ENCODE measurements at regions not wholly inside any gene's neighbourhood (a gene's known extent, or its start where the extent isn't known, plus 50 kb on each side); places are given as distances from the start of the nearest gene placed in this dataset.
"Not testable (repeated sequence)": the region's sequence is repeated elsewhere in the genome, so short reads cannot be mapped to it uniquely, and the experiment has no call there.

GRCh38 chr3:197410170-197410569, 111.8 kb upstream of the DLG1 start:
- not testable (repeated sequence) for H3K4me1 Mint-ChIP-seq; DNase-seq; H3K27ac Mint-ChIP-seq; H3K9me3 Mint-ChIP-seq; H3K36me3 Mint-ChIP-seq; ATAC-seq (ENCODE audit: low read depth in 2 of 2); H3K4me3 Mint-ChIP-seq
- H3K27me3 Mint-ChIP-seq: peaks cover 6 to 42% (median 26%) of the 10 kb centered on the region in 3 donors

DNA sequence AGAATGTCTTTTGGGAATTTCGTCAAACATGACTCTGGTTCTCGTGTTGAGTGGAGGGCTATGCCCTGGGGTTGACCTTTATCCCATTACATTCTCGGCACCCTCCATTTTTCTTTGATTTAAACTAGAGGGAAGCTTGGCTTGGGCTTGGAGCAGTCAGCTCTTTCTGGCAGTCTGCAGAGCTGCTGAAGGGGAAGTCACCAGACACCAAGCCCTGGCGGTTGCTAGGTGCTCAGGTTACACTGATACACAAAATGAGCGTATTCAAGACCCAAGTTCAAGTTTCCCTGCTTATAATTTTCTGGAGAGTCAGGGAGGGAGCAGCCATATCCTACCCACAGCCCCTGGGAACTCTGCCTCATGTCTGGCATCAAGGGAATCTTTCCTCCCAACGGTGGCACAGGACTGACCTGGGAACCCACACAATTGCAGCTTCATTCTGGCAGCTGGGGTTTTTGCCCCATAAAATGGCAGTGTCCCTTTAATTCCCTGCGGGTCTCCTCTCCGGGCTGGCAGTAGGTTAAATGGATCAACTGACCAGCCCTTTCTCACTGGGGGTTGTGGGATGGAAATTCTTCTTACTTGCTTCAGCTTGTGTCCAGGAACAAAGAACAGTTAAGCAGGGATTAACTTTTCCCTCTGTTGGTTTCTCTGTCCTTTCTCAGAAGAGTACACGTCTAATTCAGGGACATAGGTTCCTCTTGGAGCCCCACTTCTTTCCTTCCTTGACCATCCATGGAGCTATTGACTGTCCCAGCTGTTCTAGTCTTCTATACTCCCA, 110.0 kb upstream of the DLG1 start:
- peaks cover 0 to 8% (median 3%) of the 10 kb centered on the region in 7 donors for H3K9me3 Mint-ChIP-seq
- no peaks in the 10 kb centered on the region for H3K4me1 Mint-ChIP-seq
- DNase-seq (no peak), ATAC-seq (ENCODE audit: low read depth in 2 of 2) (no peak)
- peaks cover 6 to 47% (median 34%) of the 10 kb centered on the region in 3 donors for H3K27me3 Mint-ChIP-seq
- no peak overlapping the region for H3K27ac Mint-ChIP-seq
- H3K4me3 Mint-ChIP-seq: no peak overlapping the region
- H3K36me3 Mint-ChIP-seq: no peaks in the 10 kb centered on the region

GRCh38 chr3:197407526-197407925, 109.1 kb upstream of the DLG1 start:
- Mint-ChIP-seq H3K9me3 (peaks cover 0 to 6% (median 2%) of the 10 kb centered on the region in 7 donors), H3K27me3 (peaks cover 11 to 42% (median 34%) of the 10 kb centered on the region in 3 donors), H3K36me3 (no peaks in the 10 kb centered on the region), H3K27ac (no peak overlapping the region), H3K4me1 (no peaks in the 10 kb centered on the region), H3K4me3 (no peak overlapping the region)
- DNase-seq: no peak
- no peak for ATAC-seq (ENCODE audit: low read depth in 2 of 2)

DNA sequence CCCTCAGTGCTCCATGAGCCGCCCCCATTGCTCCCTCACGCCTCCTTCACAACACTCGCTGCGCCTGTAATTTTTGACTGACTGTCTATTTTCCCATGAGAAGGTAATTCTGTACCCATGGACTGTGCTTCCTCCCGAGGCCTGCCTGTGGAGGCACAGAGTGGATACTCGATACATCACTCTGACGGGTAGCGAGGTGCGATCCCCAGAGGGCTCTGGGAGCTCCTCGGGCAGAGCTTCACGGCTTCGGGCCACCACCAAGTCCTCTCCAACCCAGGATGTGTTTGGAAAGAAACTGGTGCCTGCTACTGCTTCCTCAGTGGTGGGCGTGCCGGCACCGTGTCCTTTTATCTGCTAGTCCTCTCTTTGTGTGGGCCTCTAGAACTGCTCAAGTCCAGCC, 108.6 kb upstream of the DLG1 start:
- H3K36me3 Mint-ChIP-seq: no peaks in the 10 kb centered on the region
- peaks cover 11 to 42% (median 34%) of the 10 kb centered on the region in 3 donors for H3K27me3 Mint-ChIP-seq
- H3K4me1 Mint-ChIP-seq: no peaks in the 10 kb centered on the region
- H3K27ac Mint-ChIP-seq: no peak overlapping the region
- no peak for ATAC-seq (ENCODE audit: low read depth in 2 of 2)
- H3K9me3 Mint-ChIP-seq: peaks cover 0 to 5% (median 2%) of the 10 kb centered on the region in 7 donors
- H3K4me3 Mint-ChIP-seq: no peak overlapping the region
- DNase-seq: no peak

DNA sequence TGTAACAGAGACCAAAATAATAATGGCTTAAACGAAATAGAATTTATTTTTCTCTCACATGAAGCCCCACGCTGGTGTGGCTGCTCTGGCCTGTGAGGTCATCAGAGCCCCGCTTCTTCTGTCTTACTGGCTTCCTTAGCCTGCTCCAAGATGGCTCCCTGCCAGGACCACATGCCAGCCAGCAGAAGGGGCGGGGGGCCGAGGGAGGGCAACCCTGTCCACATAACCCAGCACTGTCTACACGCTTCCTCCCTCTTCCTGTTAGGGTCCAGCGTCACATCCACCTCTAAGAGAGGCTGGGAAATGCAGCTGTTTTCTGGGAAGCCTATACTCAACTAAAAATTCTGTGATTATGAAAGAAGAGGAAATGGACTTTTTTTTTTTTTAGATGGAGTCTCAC, 107.9 kb upstream of the DLG1 start:
- H3K4me3 Mint-ChIP-seq: no peak overlapping the region
- H3K36me3 Mint-ChIP-seq: no peaks in the 10 kb centered on the region
- H3K27ac Mint-ChIP-seq: no peak overlapping the region
- no peak for DNase-seq
- H3K9me3 Mint-ChIP-seq: peaks cover 0 to 3% (median 0%) of the 10 kb centered on the region in 7 donors
- no peak for ATAC-seq (ENCODE audit: low read depth in 2 of 2)
- no peaks in the 10 kb centered on the region for H3K4me1 Mint-ChIP-seq
- peaks cover 11 to 42% (median 33%) of the 10 kb centered on the region in 3 donors for H3K27me3 Mint-ChIP-seq

- no peak overlapping the region for H3K27ac Mint-ChIP-seq
- no peak for DNase-seq
- H3K4me3 Mint-ChIP-seq: no peak overlapping the region
- H3K9me3 Mint-ChIP-seq: peaks cover 0 to under 1% (median 0%) of the 10 kb centered on the region in 7 donors
- no peak for ATAC-seq (ENCODE audit: low read depth in 2 of 2)
- H3K4me1 Mint-ChIP-seq: no peaks in the 10 kb centered on the region
- H3K36me3 Mint-ChIP-seq: no peaks in the 10 kb centered on the region
- H3K27me3 Mint-ChIP-seq: peaks cover 11 to 39% (median 27%) of the 10 kb centered on the region in 3 donors
Measured at GRCh38 chr3:197404754-197405153, 106.3 kb upstream of the DLG1 start.

- peak overlapping the region in 1 of 6 donors; percentile 51 for H3K27ac Mint-ChIP-seq
- ATAC-seq (ENCODE audit: low read depth in 2 of 2) (no peak), DNase-seq (no peak)
- H3K4me1 Mint-ChIP-seq: no peaks in the 10 kb centered on the region
- no peak overlapping the region for H3K4me3 Mint-ChIP-seq
- H3K36me3 Mint-ChIP-seq: no peaks in the 10 kb centered on the region
- H3K27me3 Mint-ChIP-seq: peaks cover 11 to 33% (median 21%) of the 10 kb centered on the region in 3 donors
- H3K9me3 Mint-ChIP-seq: no peaks in the 10 kb centered on the region
Measured at GRCh38 chr3:197404030-197404429, 105.6 kb upstream of the DLG1 start.

- not testable (repeated sequence) for ATAC-seq (ENCODE audit: low read depth in 2 of 2); H3K36me3 Mint-ChIP-seq; H3K9me3 Mint-ChIP-seq; H3K4me3 Mint-ChIP-seq; H3K4me1 Mint-ChIP-seq; DNase-seq; H3K27ac Mint-ChIP-seq
- peaks cover 15 to 20% (median 19%) of the 10 kb centered on the region in 3 donors for H3K27me3 Mint-ChIP-seq
Measured at GRCh38 chr3:197402401-197402800, 104.0 kb upstream of the DLG1 start.

GRCh38 chr3:197399486-197399885, 101.1 kb upstream of the DLG1 start:
- Mint-ChIP-seq H3K4me3 (no peak overlapping the region), H3K4me1 (no peaks in the 10 kb centered on the region), H3K9me3 (peaks cover 0 to 1% (median 0%) of the 10 kb centered on the region in 7 donors), H3K27me3 (peaks cover 18 to 28% (median 22%) of the 10 kb centered on the region in 3 donors), H3K36me3 (no peaks in the 10 kb centered on the region), H3K27ac (no peak overlapping the region)
- no peak for ATAC-seq (ENCODE audit: low read depth in 2 of 2)
- DNase-seq: no peak

DNA sequence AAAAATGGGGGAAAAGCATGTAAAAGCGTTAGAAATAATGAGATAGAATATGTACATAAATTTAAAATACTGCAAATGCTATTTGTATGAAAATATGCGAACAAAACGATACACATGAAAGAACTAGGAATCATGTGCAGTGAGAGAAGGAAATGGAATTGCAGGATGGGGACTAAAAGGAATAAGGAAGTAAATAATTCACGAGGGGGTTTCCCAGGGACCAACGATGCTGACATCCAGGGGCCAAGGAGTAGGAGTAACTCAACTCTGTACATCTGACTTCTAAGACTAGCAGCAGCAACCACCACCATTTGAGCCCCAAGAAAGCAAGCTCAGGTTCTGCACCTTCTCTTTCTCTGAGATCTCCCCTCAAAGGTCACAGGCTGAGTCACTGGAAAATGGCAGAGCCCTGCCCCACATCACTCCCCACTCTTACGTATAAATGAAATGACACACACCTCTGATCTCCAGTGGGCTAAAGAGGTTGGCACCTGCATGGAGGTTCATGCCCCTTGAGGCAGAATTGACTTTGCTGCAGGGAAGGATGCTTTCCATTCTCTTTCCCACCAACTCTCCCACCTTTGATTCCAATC, 100.0 kb upstream of the DLG1 start:
- Mint-ChIP-seq H3K27ac (no peak overlapping the region), H3K36me3 (no peaks in the 10 kb centered on the region), H3K4me1 (no peaks in the 10 kb centered on the region), H3K9me3 (peaks cover 0 to 1% (median 0%) of the 10 kb centered on the region in 7 donors), H3K27me3 (peaks cover 18 to 28% (median 25%) of the 10 kb centered on the region in 3 donors), H3K4me3 (no peak overlapping the region)
- no peak for ATAC-seq (ENCODE audit: low read depth in 2 of 2)
- DNase-seq: no peak

GRCh38 chr3:197397838-197398237, 99.4 kb upstream of the DLG1 start:
- H3K36me3 Mint-ChIP-seq: no peaks in the 10 kb centered on the region
- ATAC-seq (ENCODE audit: low read depth in 2 of 2) (no peak), DNase-seq (no peak)
- peaks cover 0 to 1% (median 0%) of the 10 kb centered on the region in 7 donors for H3K9me3 Mint-ChIP-seq
- H3K27me3 Mint-ChIP-seq: peaks cover 13 to 31% (median 30%) of the 10 kb centered on the region in 3 donors
- no peak overlapping the region for H3K27ac Mint-ChIP-seq
- H3K4me3 Mint-ChIP-seq: no peak overlapping the region
- no peaks in the 10 kb centered on the region for H3K4me1 Mint-ChIP-seq

DNA sequence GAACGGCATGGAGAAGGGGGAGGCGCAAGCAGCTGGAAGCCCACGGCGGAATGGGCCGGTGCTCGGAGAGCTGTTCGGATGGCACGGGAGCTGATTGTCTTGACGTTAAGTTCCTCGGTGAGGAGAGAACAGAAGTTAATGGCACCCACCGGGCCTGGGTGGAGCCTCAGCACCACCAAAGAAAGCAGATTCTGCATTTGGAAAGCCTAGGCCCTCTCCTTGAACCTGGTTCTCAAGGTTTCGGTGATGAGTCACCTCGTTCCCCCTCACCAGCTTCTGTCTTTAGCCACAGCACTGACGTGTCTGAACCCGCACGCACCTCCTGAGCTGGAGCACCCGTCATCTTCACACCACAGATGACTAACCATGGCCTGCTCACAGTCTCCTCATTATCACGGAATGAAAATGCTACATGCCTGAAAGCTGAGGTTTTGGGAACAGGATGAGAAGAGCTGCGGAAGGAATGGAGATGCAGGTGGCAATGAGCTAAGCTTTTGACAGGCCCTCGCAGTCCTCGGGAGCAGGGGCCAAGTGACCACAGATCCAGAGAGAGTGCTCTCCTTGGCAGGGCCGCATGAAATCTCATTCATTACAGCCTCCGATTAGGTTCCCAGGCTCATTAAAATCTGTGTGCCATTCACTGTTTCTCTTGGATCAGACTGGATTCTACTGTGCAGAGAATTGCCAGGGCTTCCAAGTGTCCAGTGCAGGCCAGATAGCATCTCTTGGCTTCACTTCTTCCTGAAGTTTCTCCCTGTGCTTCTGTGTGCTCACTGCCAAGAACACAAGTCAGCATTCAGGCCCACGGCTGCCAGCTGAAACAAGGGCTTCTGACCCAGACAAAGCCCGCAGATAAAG, 96.3 kb upstream of the DLG1 start:
- DNase-seq: no peak
- Mint-ChIP-seq H3K4me1 (no peaks in the 10 kb centered on the region), H3K9me3 (peaks cover 0 to 1% (median 0%) of the 10 kb centered on the region in 7 donors), H3K4me3 (peak overlapping the region in 1 of 8 donors; percentile 15), H3K27me3 (peaks cover 12 to 39% (median 31%) of the 10 kb centered on the region in 3 donors), H3K36me3 (no peaks in the 10 kb centered on the region), H3K27ac (no peak overlapping the region)
- no peak for ATAC-seq (ENCODE audit: low read depth in 2 of 2)

GRCh38 chr3:197394126-197394463, 95.7 kb upstream of the DLG1 start:
- peaks cover 15 to 39% (median 31%) of the 10 kb centered on the region in 3 donors for H3K27me3 Mint-ChIP-seq
- DNase-seq; H3K36me3 Mint-ChIP-seq; H3K9me3 Mint-ChIP-seq; H3K27ac Mint-ChIP-seq; H3K4me1 Mint-ChIP-seq; ATAC-seq (ENCODE audit: low read depth in 2 of 2); H3K4me3 Mint-ChIP-seq: not testable (repeated sequence)

All from naive B cell (primary cell).